IMR-90 (cell line): ENCODE measurements at regions not wholly inside any gene's neighbourhood (a gene's known extent, or its start where the extent isn't known, plus 50 kb on each side); places are given as distances from the start of the nearest gene placed in this dataset.

Experiments used
- ATAC-seq: fragments of 200-7000 bp; cut with Tn5 transposase; 2 replicates; pipeline ENCODE4 v1.9.1; 2020; ENCODE audit warnings: low read depth, mild to moderate bottlenecking, moderate library complexity
- BruUV-seq: library from RNA; stranded (reverse); fragments of 400-500 nt; replicated peaks from 2 replicates; lab custom pipeline; 2021; lab: Mats Ljungman, UMichigan
- CTCF ChIA-PET: fragments of 300-600 bp; formaldehyde crosslinking; extraction: SDS; loops from one replicate; lab custom pipeline; 2021; ENCODE audit warnings: antibody characterized with exemption; lab: Yijun Ruan, JAX
- POLR2A ChIA-PET: fragments of 300-600 bp; sonication (Branson Sonifier 250); formaldehyde crosslinking; loops from one replicate; lab custom pipeline; 2022; ENCODE audit warnings: antibody characterized with exemption; ENCODE audit not compliant: unreplicated experiment; lab: Charles Lee
- DNase-seq: peaks from one replicate; pipeline ENCODE4 v3.0.0; 2013
- H2AFZ ChIP-seq: replicated peaks from 2 replicates; pipeline ENCODE3; 2013; ENCODE audit warnings: low read length, mild to moderate bottlenecking; ENCODE audit not compliant: poor library complexity
- H2AK5ac ChIP-seq: 2 replicates; pipeline ENCODE4 v1.6.1; 2013; ENCODE audit warnings: low read depth, low read length, inconsistent platforms
- H2AK9ac ChIP-seq: replicated peaks from 2 replicates; pipeline ENCODE3; 2013; ENCODE audit warnings: mild to moderate bottlenecking, low read depth, low read length, moderate library complexity; ENCODE audit not compliant: poor library complexity
- H2BK120ac ChIP-seq: 2 replicates; pipeline ENCODE4 v1.6.1; 2013; ENCODE audit warnings: low read depth, low read length, inconsistent platforms
- H2BK15ac ChIP-seq: 3 replicates; pipeline ENCODE4 v1.6.1; 2013; ENCODE audit warnings: low read depth, low read length, inconsistent platforms
- H2BK20ac ChIP-seq: 2 replicates; pipeline ENCODE4 v1.6.1; 2013; ENCODE audit warnings: low read depth, mild to moderate bottlenecking, inconsistent platforms, low read length, moderate library complexity
- H2BK5ac ChIP-seq: 2 replicates; pipeline ENCODE4 v1.6.1; 2013; ENCODE audit warnings: mild to moderate bottlenecking, low read depth, low read length, inconsistent platforms; ENCODE audit not compliant: poor library complexity, severe bottlenecking
- H3K14ac ChIP-seq: replicated peaks from 2 replicates; pipeline ENCODE4 v1.6.1; 2013; ENCODE audit warnings: low read depth, low read length, inconsistent platforms
- H3K18ac ChIP-seq: 2 replicates; pipeline ENCODE4 v1.6.1; 2013; ENCODE audit warnings: low read depth, low read length, control low read depth
- H3K23ac ChIP-seq: 2 replicates; pipeline ENCODE4 v1.6.1; 2013; ENCODE audit warnings: low read depth, low read length, inconsistent platforms
- H3K27ac ChIP-seq: 2 replicates; pipeline ENCODE4 v1.5.1; 2013; ENCODE audit warnings: mild to moderate bottlenecking, control low read depth, low read length; ENCODE audit not compliant: insufficient read depth
- H3K27me3 ChIP-seq: 2 replicates; pipeline ENCODE4 v1.6.1; 2013; ENCODE audit warnings: low read length; ENCODE audit not compliant: control insufficient read depth, insufficient read depth
- H3K36me3 ChIP-seq: 2 replicates; pipeline ENCODE4 v1.6.1; 2013; ENCODE audit warnings: low read length, mixed read lengths; ENCODE audit not compliant: control insufficient read depth, insufficient read depth
- H3K4ac ChIP-seq: 2 replicates; pipeline ENCODE4 v1.6.1; 2013; ENCODE audit warnings: low read depth, low read length, inconsistent platforms
- H3K4me1 ChIP-seq: 2 replicates; pipeline ENCODE4 v1.6.1; 2013; ENCODE audit warnings: low read length, mixed read lengths; ENCODE audit not compliant: control insufficient read depth, insufficient read depth
- H3K4me2 ChIP-seq: 2 replicates; pipeline ENCODE4 v1.6.1; 2013; ENCODE audit warnings: low read depth, mild to moderate bottlenecking, control low read depth, low read length, moderate library complexity
- H3K4me3 ChIP-seq: 2 replicates; pipeline ENCODE4 v1.5.1; 2013; ENCODE audit warnings: low read depth, mild to moderate bottlenecking, control low read depth, low read length, moderate library complexity; ENCODE audit not compliant: insufficient read depth
- H3K56ac ChIP-seq: 2 replicates; pipeline ENCODE4 v1.6.1; 2013; ENCODE audit warnings: low read length, inconsistent platforms; ENCODE audit not compliant: insufficient read depth; ENCODE audit errors: extremely low read depth
- H3K79me1 ChIP-seq, 2 experiments: 2 replicates each; pipeline ENCODE4 v1.6.1; 2013; ENCODE audit warnings: low read length in 2 of 2, inconsistent platforms in 1 of 2, low read depth in 1 of 2
- H3K9ac ChIP-seq: 2 replicates; pipeline ENCODE4 v1.6.1; 2013; ENCODE audit warnings: low read depth, low read length, control low read depth
- H3K9me1 ChIP-seq: 2 replicates; pipeline ENCODE4 v1.6.1; 2013; ENCODE audit warnings: low read length, inconsistent platforms; ENCODE audit not compliant: insufficient read depth
- H3K9me3 ChIP-seq: 2 replicates; pipeline ENCODE4 v1.6.1; 2013; ENCODE audit warnings: low read length; ENCODE audit not compliant: control insufficient read depth, insufficient read depth
- H4K20me1 ChIP-seq: 2 replicates; pipeline ENCODE4 v1.6.1; 2013; ENCODE audit warnings: low read length, inconsistent platforms; ENCODE audit not compliant: insufficient read depth
- H4K5ac ChIP-seq: 2 replicates; pipeline ENCODE4 v1.6.1; 2013; ENCODE audit warnings: mild to moderate bottlenecking, low read depth, low read length, control low read depth
- H4K8ac ChIP-seq, 2 experiments: 2 replicates each; pipeline ENCODE4 v1.6.1; 2013; ENCODE audit warnings: low read depth in 2 of 2, low read length in 2 of 2, control low read depth in 1 of 2, inconsistent platforms in 1 of 2
- H4K91ac ChIP-seq: 2 replicates; pipeline ENCODE4 v1.6.1; 2013; ENCODE audit warnings: low read depth, low read length, inconsistent platforms; ENCODE audit not compliant: insufficient read depth
- CEBPB ChIP-seq: IDR thresholded peaks from 2 replicates; pipeline ENCODE4 v1.6.1; 2012; ENCODE audit warnings: low read depth, low read length, improper control_type of control experiment
- WGBS, 2 experiments: methylation state at CpG; one replicate each; pipeline versions ENCODE4 v1.1.5 to v1.1.7; 2013; ENCODE audit warnings: missing lambda C conversion rate in 2 of 2; ENCODE audit not compliant: insufficient read length in 1 of 2; ENCODE audit errors: extremely low coverage in 2 of 2; 5-methylcytosine and 5-hydroxymethylcytosine counted together
- dilution Hi-C: fragments of 300-500 bp; cut with HindIII; formaldehyde crosslinking; loops from one replicate; pipeline ENCODE4 v1.14.3; 2018; ENCODE audit warnings: low sequenced_read_pairs; ENCODE audit not compliant: unreplicated experiment
- in situ Hi-C: fragments of 300-500 bp; cut with MboI; formaldehyde crosslinking; loops from 3 replicates; pipeline ENCODE4 v1.14.3; 2019; ENCODE audit warnings: low sequenced_read_pairs, inconsistent platforms, mixed read lengths
- intact Hi-C: fragments of 100-400 bp; cut with micrococcal nuclease; formaldehyde crosslinking; loops from 2 replicates; pipeline ENCODE4 v1.10.0; 2022

DNA sequence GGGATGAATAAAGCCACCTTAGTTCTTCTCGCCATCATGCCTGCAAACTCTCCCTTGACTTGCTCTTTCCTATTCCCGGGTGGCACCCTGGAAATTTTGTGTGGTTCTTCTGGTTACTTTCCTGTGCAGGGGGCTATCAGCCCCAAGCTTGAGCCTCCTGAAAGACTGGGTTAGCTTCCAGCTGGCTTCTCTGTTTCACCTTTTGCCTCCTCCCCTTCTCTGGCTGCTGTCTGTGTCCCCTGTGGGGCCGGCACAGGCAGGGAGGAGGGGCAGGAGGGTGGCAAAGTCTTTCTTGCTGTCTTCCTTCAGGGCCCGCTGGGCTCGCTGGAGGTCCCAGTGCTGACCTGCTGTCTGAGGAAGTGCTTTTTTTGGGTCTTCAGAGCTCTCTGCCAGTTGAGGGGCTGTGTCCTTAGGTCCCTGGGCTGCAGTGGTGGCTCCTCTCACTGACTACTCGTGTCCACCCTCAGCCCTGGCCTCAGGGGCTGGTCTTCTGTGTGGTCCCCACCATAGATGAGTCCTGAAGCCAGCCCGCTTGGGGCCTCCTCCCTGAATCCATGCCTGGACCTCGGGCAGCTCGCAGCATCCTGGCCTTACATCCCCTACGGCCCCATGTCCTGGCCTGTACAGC lies 196.5 kb downstream of the KLF13 start:
- H4K20me1 ChIP-seq, result no peaks in the 10 kb centered on the region
- H3K4ac ChIP-seq, result no peak overlapping the region
- H2AK9ac ChIP-seq, result no peak overlapping the region
- no peak overlapping the region for H3K4me2 ChIP-seq
- H2AK5ac ChIP-seq, result no peak overlapping the region
- H3K9me1 ChIP-seq, result no peaks in the 10 kb centered on the region
- CTCF ChIA-PET, result no interaction called here
- 83% methylated on average over 1 of the region's 10 CpGs; no CpG with 5 or more reads in 1 of the 2 experiments for WGBS, 2 experiments
- peaks cover 15% of the 10 kb centered on the region for H3K27me3 ChIP-seq
- in situ Hi-C loops, result no loop called here
- H4K91ac ChIP-seq, result no peak overlapping the region
- TF ChIP-seq CEBPB, result no peak
- ATAC-seq (no peak), DNase-seq (no peak)
- no peaks in the 10 kb centered on the region for H3K79me1 ChIP-seq
- no peak overlapping the region for H2BK20ac ChIP-seq
- no peak overlapping the region for H4K5ac ChIP-seq
- H3K4me3 ChIP-seq, result no peak overlapping the region
- no peak overlapping the region for H2BK120ac ChIP-seq
- no TSS peak for BruUV-seq
- no peak overlapping the region for H2AFZ ChIP-seq
- no peak overlapping the region for H3K18ac ChIP-seq
- H3K4me1 ChIP-seq, result no peaks in the 10 kb centered on the region
- no peak overlapping the region for H3K14ac ChIP-seq
- no peak overlapping the region for H2BK15ac ChIP-seq
- no peaks in the 10 kb centered on the region for H3K36me3 ChIP-seq
- POLR2A ChIA-PET, result no interaction called here
- H3K56ac ChIP-seq, result no peak overlapping the region
- intact Hi-C loops, result no loop called here
- no peak overlapping the region for H3K9ac ChIP-seq
- H2BK5ac ChIP-seq, result no peak overlapping the region
- H4K8ac ChIP-seq, result no peak overlapping the region
- H3K27ac ChIP-seq, result no peak overlapping the region
- dilution Hi-C loops, result no loop called here
- no peaks in the 10 kb centered on the region for H3K9me3 ChIP-seq
- no peak overlapping the region for H3K23ac ChIP-seq
